ENCODE measurements at regions not wholly inside any gene's neighbourhood (a gene's known extent, or its start where the extent isn't known, plus 50 kb on each side); places are given as distances from the start of the nearest gene placed in this dataset.

- TF ChIP-seq EZH2 (IDR thresholded peaks at IDR 0.05) (no peak), CTCF (IDR thresholded peaks at IDR 0.05) (no peak), EZH2phosphoT487 (IDR thresholded peaks at IDR 0.05) (no peak)
Observed at GRCh38 chr5:76025069-76025468, 58.1 kb upstream of the SV2C start.

Data from neural progenitor cell (in vitro differentiated cells).